Choroid plexus epithelial cell (primary cell): ENCODE measurements at regions not wholly inside any gene's neighbourhood (a gene's known extent, or its start where the extent isn't known, plus 50 kb on each side); places are given as distances from the start of the nearest gene placed in this dataset.
"Not testable (repeated sequence)": the region's sequence is repeated elsewhere in the genome, so short reads cannot be mapped to it uniquely, and the experiment has no call there.

Source experiments
- DNase-seq: peaks from one replicate; pipeline ENCODE4 v3.0.0-alpha.2; 2010; ENCODE audit warnings: low read depth
- H3K4me3 ChIP-seq: 2 replicates; pipeline ENCODE4 v1.5.1; 2011; ENCODE audit warnings: low read depth, mild to moderate bottlenecking, control low read depth, low read length, moderate library complexity
- CTCF ChIP-seq: conservative IDR thresholded peaks from 2 replicates; pipeline ENCODE4 v1.5.1; 2011; ENCODE audit warnings: low read depth, mild to moderate bottlenecking, control low read depth, inconsistent platforms, low read length, moderate library complexity

GRCh38 chr5:93235761-93236160 lies 345.3 kb downstream of the NR2F1-AS1 start:
- DNase-seq, result no peak
- no peak for TF ChIP-seq CTCF
- no peak overlapping the region for H3K4me3 ChIP-seq

- H3K4me3 ChIP-seq, result no peak overlapping the region
- DNase-seq, result no peak
- TF ChIP-seq CTCF, result no peak
Measured at GRCh38 chr5:93226202-93226735, 354.8 kb downstream of the NR2F1-AS1 start.

GRCh38 chr5:93225748-93226147 lies 355.3 kb downstream of the NR2F1-AS1 start:
- DNase-seq, result no peak
- TF ChIP-seq CTCF, result no peak
- H3K4me3 ChIP-seq, result no peak overlapping the region

- no peak overlapping the region for H3K4me3 ChIP-seq
- no peak for TF ChIP-seq CTCF
- no peak for DNase-seq
Measured at GRCh38 chr5:93224624-93225023, 356.4 kb downstream of the NR2F1-AS1 start.

- no peak overlapping the region for H3K4me3 ChIP-seq
- no peak for TF ChIP-seq CTCF
- DNase-seq, result no peak
Measured at GRCh38 chr5:93221773-93222172, 359.2 kb downstream of the NR2F1-AS1 start.

GRCh38 chr5:93220431-93220830 lies 360.6 kb downstream of the NR2F1-AS1 start:
- no peak for TF ChIP-seq CTCF

GRCh38 chr5:93219641-93220145 lies 361.3 kb downstream of the NR2F1-AS1 start:
- TF ChIP-seq CTCF, result no peak
- no peak overlapping the region for H3K4me3 ChIP-seq
- peak; percentile 30 for DNase-seq

More at GRCh38 chr5:93220431-93220830, 360.6 kb downstream of the NR2F1-AS1 start:
- DNase-seq, result peak; percentile 19
- H3K4me3 ChIP-seq, result no peak overlapping the region

GRCh38 chr5:93213111-93213794 lies 367.8 kb downstream of the NR2F1-AS1 start:
- not testable (repeated sequence) for H3K4me3 ChIP-seq, DNase-seq
